H1 (cell line): ENCODE measurements at regions not wholly inside any gene's neighbourhood (a gene's known extent, or its start where the extent isn't known, plus 50 kb on each side); places are given as distances from the start of the nearest gene placed in this dataset.
A peak's percentile ranks its signal among the peaks of the same experiment; 100 is the strongest.

Experiments
- CTCF ChIA-PET: fragments of 300-600 bp; sonication (Branson Sonifier 250); formaldehyde crosslinking; loops from one replicate; lab custom pipeline; 2021; ENCODE audit not compliant: partially characterized antibody; lab: Charles Lee
- POLR2A ChIA-PET: fragments of 300-600 bp; sonication (Branson Sonifier 250); formaldehyde crosslinking; loops from one replicate; lab custom pipeline; 2021; ENCODE audit warnings: inconsistent platforms; ENCODE audit not compliant: partially characterized antibody; lab: Charles Lee
- DNase-seq, 2 experiments: peaks; one replicate each; pipeline versions ENCODE4 v3.0.0 to v3.0.0-alpha.2; 2010 to 2022; ENCODE audit warnings: low spot score in 2 of 2, low read depth in 1 of 2, mixed read lengths in 1 of 2
- FAIRE-seq: peaks from 2 replicates; lab custom pipeline; 2011; peaks lifted over from hg19 to GRCh38; lab: Jason Lieb, UNC
- H2AFZ ChIP-seq: 2 replicates; pipeline ENCODE4 v1.8.1; 2012; ENCODE audit warnings: low read length, inconsistent platforms
- H2AK5ac ChIP-seq: 2 replicates; pipeline ENCODE4 v1.6.1; 2013; ENCODE audit warnings: low read depth, low read length
- H2BK120ac ChIP-seq: replicated peaks from 2 replicates; pipeline ENCODE3; 2013; ENCODE audit warnings: low read depth, low read length, inconsistent platforms
- H2BK12ac ChIP-seq: 2 replicates; pipeline ENCODE4 v1.6.1; 2013; ENCODE audit warnings: low read depth, low read length
- H2BK15ac ChIP-seq: 2 replicates; pipeline ENCODE4 v1.6.1; 2013; ENCODE audit warnings: low read length
- H2BK20ac ChIP-seq: 2 replicates; pipeline ENCODE4 v1.6.1; 2013; ENCODE audit warnings: low read length
- H2BK5ac ChIP-seq: 2 replicates; pipeline ENCODE4 v1.6.1; 2013; ENCODE audit warnings: low read depth, low read length
- H3K14ac ChIP-seq: 2 replicates; pipeline ENCODE4 v1.6.1; 2013; ENCODE audit warnings: inconsistent platforms; ENCODE audit not compliant: insufficient read length
- H3K18ac ChIP-seq: 2 replicates; pipeline ENCODE4 v1.6.1; 2013; ENCODE audit warnings: low read length; ENCODE audit errors: extremely low read depth
- H3K23ac ChIP-seq: 2 replicates; pipeline ENCODE4 v1.6.1; 2013; ENCODE audit warnings: inconsistent platforms; ENCODE audit not compliant: insufficient read length
- H3K23me2 ChIP-seq: 2 replicates; pipeline ENCODE4 v1.6.1; 2013; ENCODE audit warnings: low read depth, low read length
- H3K27ac ChIP-seq: 2 replicates; pipeline ENCODE4 v1.6.1; 2011; ENCODE audit warnings: low read depth, low read length, inconsistent platforms
- H3K27me3 ChIP-seq, 4 experiments: replicated peaks in 1 of 4; 1 replicate in 1 of 4; 2 replicates in 3 of 4; pipeline versions ENCODE4 v1.6.1 to v1.8.1; 2011 to 2013; ENCODE audit warnings: low read length in 3 of 4, mild to moderate bottlenecking in 3 of 4, inconsistent platforms in 2 of 4, mixed read lengths in 2 of 4, moderate library complexity in 1 of 4; ENCODE audit not compliant: control insufficient read depth in 3 of 4, insufficient read depth in 3 of 4; ENCODE audit errors: extremely low read depth in 1 of 4
- H3K36me3 ChIP-seq, 4 experiments: 2 replicates each; pipeline versions ENCODE4 v1.6.1 to v1.8.1; 2011 to 2013; ENCODE audit warnings: mild to moderate bottlenecking in 4 of 4, low read length in 3 of 4, moderate library complexity in 2 of 4, control low read depth in 1 of 4, inconsistent platforms in 1 of 4; ENCODE audit not compliant: insufficient read depth in 4 of 4, control insufficient read depth in 2 of 4
- H3K4ac ChIP-seq: replicated peaks from 2 replicates; pipeline ENCODE3; 2013; ENCODE audit warnings: low read length, low read depth, mixed read lengths, inconsistent platforms; ENCODE audit not compliant: insufficient read length
- H3K4me1 ChIP-seq, 4 experiments: replicated peaks in 1 of 4; 1 replicate in 1 of 4; 2 replicates in 3 of 4; pipeline versions ENCODE4 v1.6.1 to v1.8.1; 2011 to 2013; ENCODE audit warnings: low read length in 3 of 4, inconsistent platforms in 2 of 4, mixed read lengths in 1 of 4; ENCODE audit not compliant: insufficient read depth in 4 of 4, control insufficient read depth in 3 of 4
- H3K4me2 ChIP-seq, 2 experiments: 2 replicates each; pipeline versions ENCODE4 v1.6.1 to v1.8.1; 2011 to 2013; ENCODE audit warnings: low read depth in 2 of 2, low read length in 2 of 2, control low read depth in 1 of 2, inconsistent platforms in 1 of 2, mild to moderate bottlenecking in 1 of 2; ENCODE audit not compliant: insufficient read depth in 1 of 2
- H3K4me3 ChIP-seq, 4 experiments: fragments of 200-600, 300-600 bp in 1 of 4; sonication (generic), shearing (Covaris generic), sonication (Bioruptor Twin) in 1 of 4; 2 replicates each; pipeline versions ENCODE4 v1.5.1 to v1.8.1; 2011 to 2016; ENCODE audit warnings: low read length in 4 of 4, low read depth in 3 of 4, control low read depth in 2 of 4, inconsistent platforms in 2 of 4, mild to moderate bottlenecking in 2 of 4, mixed read lengths in 1 of 4, moderate library complexity in 1 of 4; ENCODE audit not compliant: insufficient read depth in 2 of 4; ENCODE audit errors: extremely low read depth in 1 of 4
- H3K56ac ChIP-seq: replicated peaks from 2 replicates; pipeline ENCODE3; 2013; ENCODE audit warnings: low read depth, mild to moderate bottlenecking, mixed read lengths, low read length, inconsistent platforms; ENCODE audit not compliant: insufficient read length
- H3K79me1 ChIP-seq: 2 replicates; pipeline ENCODE4 v1.6.1; 2013; ENCODE audit warnings: low read depth, low read length, control low read depth
- H3K79me2 ChIP-seq, 2 experiments: 2 replicates each; pipeline versions ENCODE4 v1.6.1 to v1.8.1; 2012 to 2013; ENCODE audit warnings: low read length in 2 of 2, mild to moderate bottlenecking in 2 of 2, inconsistent platforms in 1 of 2; ENCODE audit not compliant: insufficient read depth in 2 of 2, control insufficient read depth in 1 of 2
- H3K9ac ChIP-seq, 4 experiments: replicated peaks in 1 of 4; 1 replicate in 1 of 4; 2 replicates in 3 of 4; pipeline versions ENCODE4 v1.6.1 to v1.8.1; 2011 to 2013; ENCODE audit warnings: low read depth in 3 of 4, low read length in 3 of 4, control low read depth in 2 of 4, mild to moderate bottlenecking in 2 of 4, moderate library complexity in 2 of 4, inconsistent platforms in 1 of 4; ENCODE audit errors: extremely low read depth in 1 of 4
- H3K9me3 ChIP-seq, 2 experiments: 2 replicates each; pipeline versions ENCODE4 v1.6.1 to v1.8.1; 2012 to 2013; ENCODE audit warnings: mild to moderate bottlenecking in 2 of 2, moderate library complexity in 2 of 2, control low read depth in 1 of 2, inconsistent platforms in 1 of 2, low read depth in 1 of 2, low read length in 1 of 2, mixed read lengths in 1 of 2; ENCODE audit not compliant: insufficient read depth in 2 of 2
- H4K20me1 ChIP-seq, 2 experiments: replicated peaks in 1 of 2; 2 replicates each; pipeline versions ENCODE3 to v1.8.1; 2011 to 2013; ENCODE audit warnings: inconsistent platforms in 2 of 2, low read length in 2 of 2, mild to moderate bottlenecking in 1 of 2; ENCODE audit not compliant: insufficient read depth in 2 of 2, control insufficient read depth in 1 of 2
- H4K5ac ChIP-seq: 2 replicates; pipeline ENCODE4 v1.6.1; 2013; ENCODE audit warnings: low read length, low read depth, mixed read lengths, inconsistent platforms; ENCODE audit not compliant: insufficient read length
- H4K8ac ChIP-seq: 2 replicates; pipeline ENCODE4 v1.8.0; 2013; ENCODE audit warnings: mild to moderate bottlenecking, moderate library complexity, low read length, inconsistent platforms; ENCODE audit not compliant: insufficient read depth; ENCODE audit errors: extremely low read depth
- H4K91ac ChIP-seq: replicated peaks from 2 replicates; pipeline ENCODE3; 2013; ENCODE audit warnings: low read length, mixed read lengths, inconsistent platforms; ENCODE audit not compliant: insufficient read length
- BACH1 ChIP-seq: IDR thresholded peaks from 2 replicates; pipeline ENCODE4 v1.6.1; 2012; ENCODE audit warnings: low read length, improper control_type of control experiment
- EGR1 ChIP-seq: IDR thresholded peaks from 2 replicates; pipeline ENCODE4 v1.6.1; 2011; ENCODE audit warnings: low read depth, low read length, borderline replicate concordance
- EP300 ChIP-seq, 2 experiments: IDR thresholded peaks; 1 replicate in 1 of 2; 2 replicates in 1 of 2; pipeline ENCODE4 v1.6.1; 2011 to 2012; ENCODE audit warnings: low read depth in 2 of 2, low read length in 2 of 2, mild to moderate bottlenecking in 2 of 2, borderline replicate concordance in 1 of 2, inconsistent platforms in 1 of 2, moderate library complexity in 1 of 2
- HDAC6 ChIP-seq: IDR thresholded peaks from one replicate; pipeline ENCODE4 v1.7.1; 2012; ENCODE audit warnings: low read depth, mild to moderate bottlenecking, inconsistent platforms, low read length, moderate library complexity
- MAFK ChIP-seq: IDR thresholded peaks from 2 replicates; pipeline ENCODE4 v1.6.1; 2012; ENCODE audit warnings: low read depth, mild to moderate bottlenecking, improper control_type of control experiment, low read length
- NANOG ChIP-seq: IDR thresholded peaks from 2 replicates; pipeline ENCODE4 v1.6.1; 2011; ENCODE audit warnings: low read length, low read depth, mild to moderate bottlenecking, inconsistent platforms; ENCODE audit not compliant: insufficient read depth, poor library complexity, severe bottlenecking
- SIX5 ChIP-seq: IDR thresholded peaks from 2 replicates; pipeline ENCODE4 v1.6.1; 2011; ENCODE audit warnings: mild to moderate bottlenecking, low read depth, low read length
- TAF1 ChIP-seq: IDR thresholded peaks from 2 replicates; pipeline ENCODE4 v1.6.1; 2011; ENCODE audit warnings: mild to moderate bottlenecking, low read depth, low read length
- WGBS, 2 experiments: shearing (Covaris generic) in 1 of 2; methylation state at CpG; one replicate each; pipeline versions ENCODE4 v1.1.6 to v1.1.7; 2013 to 2015; ENCODE audit warnings: low lambda C conversion rate in 2 of 2, mixed read lengths in 2 of 2, inconsistent platforms in 1 of 2, low coverage in 1 of 2, missing lambda C conversion rate in 1 of 2; ENCODE audit not compliant: insufficient replicate concordance in 2 of 2, insufficient coverage in 1 of 2, insufficient read length in 1 of 2; ENCODE audit errors: extremely low coverage in 1 of 2, missing lambda C conversion rate in 1 of 2; 5-methylcytosine and 5-hydroxymethylcytosine counted together

DNA sequence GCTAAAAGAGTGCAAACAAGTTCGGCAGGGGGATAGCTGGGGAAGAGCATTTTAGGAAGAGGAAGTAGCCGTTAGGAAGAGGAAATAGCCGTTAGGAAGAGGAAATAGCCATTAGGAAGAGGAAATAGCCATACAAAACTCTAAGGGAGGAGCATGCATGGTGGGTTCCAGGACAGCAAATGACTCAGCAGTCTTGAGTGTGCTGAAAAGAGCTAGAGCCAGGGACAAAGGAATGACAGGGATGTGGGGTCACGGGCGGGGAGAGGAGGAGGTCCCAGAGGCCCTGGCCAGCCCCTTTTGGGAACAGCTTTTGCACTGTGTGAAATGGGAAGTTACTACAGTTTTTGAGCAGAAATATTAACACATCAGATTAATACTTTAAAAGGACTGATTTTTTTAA lies 882.6 kb downstream of the TRIML1 start:
- no peak overlapping the region for H4K5ac ChIP-seq
- no peak overlapping the region for H3K4ac ChIP-seq
- no peak overlapping the region for H2BK5ac ChIP-seq
- 79% methylated on average over 5 of the region's 5 CpGs; no CpG with 5 or more reads in 1 of the 2 experiments for WGBS, 2 experiments
- no peak overlapping the region for H3K4me3 ChIP-seq
- DNase-seq = no peak
- no peak overlapping the region for H3K27ac ChIP-seq
- H3K4me1 ChIP-seq = no peaks in the 10 kb centered on the region
- H3K27me3 ChIP-seq = no peaks in the 10 kb centered on the region
- no peak overlapping the region for H3K18ac ChIP-seq
- TF ChIP-seq HDAC6 (no peak), EGR1 (peak; percentile 70), MAFK (peak; percentile 70), NANOG (peak; percentile 38), TAF1 (0 out of 2 replicates have a peak, but pooled peaks have one; percentile 39), BACH1 (peak; percentile 81), EP300 (IDR thresholded peaks at IDR 0.05; ENCODE audit: borderline replicate concordance in 1 of 2, low read depth in 2 of 2, low read length in 2 of 2) (no peak), SIX5 (no peak)
- no peak overlapping the region for H4K8ac ChIP-seq
- H4K91ac ChIP-seq = no peak overlapping the region
- ChIA-PET CTCF (interaction anchor here (0.7 to 1.4 kb wide), 6 partner anchors 68 to 725 kb away, joined by 3 to 4 read pairs (median 4); no protein-coding TSS in a partner anchor), POLR2A (interaction anchor here (0.9 kb wide), 1 partner anchor 9 kb away, joined by 3 read pairs; no protein-coding TSS in a partner anchor)
- H3K36me3 ChIP-seq = no peaks in the 10 kb centered on the region
- no peak overlapping the region for H2BK15ac ChIP-seq
- H2AK5ac ChIP-seq = no peak overlapping the region
- H3K23ac ChIP-seq = no peak overlapping the region
- H2BK12ac ChIP-seq = 0 out of 2 replicates have a peak overlapping the region, but pooled peaks have one; percentile 60
- H3K23me2 ChIP-seq = no peaks in the 10 kb centered on the region
- H4K20me1 ChIP-seq = no peaks in the 10 kb centered on the region
- H2BK120ac ChIP-seq = no peak overlapping the region
- H3K56ac ChIP-seq = no peak overlapping the region
- H3K14ac ChIP-seq = no peak overlapping the region
- H2AFZ ChIP-seq = no peak overlapping the region
- no peak overlapping the region for H3K9ac ChIP-seq
- no peaks in the 10 kb centered on the region for H3K9me3 ChIP-seq
- H3K79me2 ChIP-seq = no peaks in the 10 kb centered on the region
- H3K4me2 ChIP-seq = no peak overlapping the region
- FAIRE-seq = no peak
- H2BK20ac ChIP-seq = no peak overlapping the region
- no peaks in the 10 kb centered on the region for H3K79me1 ChIP-seq
